ENCODE measurements at regions not wholly inside any gene's neighbourhood (a gene's known extent, or its start where the extent isn't known, plus 50 kb on each side); places are given as distances from the start of the nearest gene placed in this dataset.

DNA sequence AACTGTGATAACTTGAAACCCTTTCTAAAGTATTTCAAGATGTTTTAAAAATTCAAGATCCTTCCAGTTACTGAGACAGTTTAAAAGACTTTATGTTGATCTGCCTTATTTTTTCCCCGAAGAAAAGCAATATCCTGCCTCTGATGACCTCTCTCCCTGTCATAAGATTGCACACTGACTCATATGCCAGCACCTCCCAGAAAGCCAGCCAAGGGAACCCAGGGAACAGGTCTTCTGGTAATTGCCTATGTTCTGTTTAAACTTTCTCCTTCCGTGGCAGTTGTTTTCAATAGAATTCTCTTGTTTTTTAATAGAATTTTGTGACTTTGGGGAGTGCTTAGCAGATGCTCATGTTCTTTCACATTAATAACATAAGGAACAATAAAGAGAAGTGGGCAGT lies 300.2 kb upstream of the PRKD1 start:
- H3K4me3 ChIP-seq: no peak overlapping the region
- no peaks in the 10 kb centered on the region for H3K9me3 ChIP-seq
- no peaks in the 10 kb centered on the region for H3K36me3 ChIP-seq
- H3K27me3 ChIP-seq: no peaks in the 10 kb centered on the region
- TF ChIP-seq POLR2A (IDR thresholded peaks at IDR 0.05): no peak
- TF ChIP-seq, protein P1, sequence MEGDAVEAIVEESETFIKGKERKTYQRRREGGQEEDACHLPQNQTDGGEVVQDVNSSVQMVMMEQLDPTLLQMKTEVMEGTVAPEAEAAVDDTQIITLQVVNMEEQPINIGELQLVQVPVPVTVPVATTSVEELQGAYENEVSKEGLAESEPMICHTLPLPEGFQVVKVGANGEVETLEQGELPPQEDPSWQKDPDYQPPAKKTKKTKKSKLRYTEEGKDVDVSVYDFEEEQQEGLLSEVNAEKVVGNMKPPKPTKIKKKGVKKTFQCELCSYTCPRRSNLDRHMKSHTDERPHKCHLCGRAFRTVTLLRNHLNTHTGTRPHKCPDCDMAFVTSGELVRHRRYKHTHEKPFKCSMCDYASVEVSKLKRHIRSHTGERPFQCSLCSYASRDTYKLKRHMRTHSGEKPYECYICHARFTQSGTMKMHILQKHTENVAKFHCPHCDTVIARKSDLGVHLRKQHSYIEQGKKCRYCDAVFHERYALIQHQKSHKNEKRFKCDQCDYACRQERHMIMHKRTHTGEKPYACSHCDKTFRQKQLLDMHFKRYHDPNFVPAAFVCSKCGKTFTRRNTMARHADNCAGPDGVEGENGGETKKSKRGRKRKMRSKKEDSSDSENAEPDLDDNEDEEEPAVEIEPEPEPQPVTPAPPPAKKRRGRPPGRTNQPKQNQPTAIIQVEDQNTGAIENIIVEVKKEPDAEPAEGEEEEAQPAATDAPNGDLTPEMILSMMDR (IDR thresholded peaks at IDR 0.05): no peak
- TF ChIP-seq POLR2AphosphoS5 (IDR thresholded peaks at IDR 0.05): no peak
- H3K4me1 ChIP-seq: peaks cover 0 to 17% of the 10 kb centered on the region in 2 donors
- intact Hi-C loops (cut with DNase I; ENCODE audit: low total_unique reads): no loop called here
- H3K27ac ChIP-seq: peak overlapping the region; percentile 62 to 70
- DNase-seq (ENCODE audit: low spot score in 2 of 2): peak in 1 of 2 donors; percentile 43

DNA sequence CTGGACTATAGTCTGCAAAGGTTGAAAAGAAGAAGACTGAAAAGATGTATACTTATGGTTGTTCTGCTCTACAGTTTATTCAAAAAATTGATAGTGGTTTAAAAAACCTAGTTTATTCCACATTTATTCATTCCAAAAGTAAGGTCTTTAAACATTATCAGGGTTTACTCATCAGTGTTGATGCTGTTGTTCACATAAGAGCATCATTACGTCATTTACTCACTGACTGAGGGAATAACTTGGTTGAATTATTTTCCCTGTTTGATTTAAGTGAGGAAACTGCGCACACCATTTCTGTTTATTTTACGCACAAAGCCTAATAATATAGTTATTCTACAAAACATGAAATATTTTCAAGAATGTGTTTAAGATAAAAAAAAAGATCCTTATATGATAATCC lies 303.1 kb upstream of the PRKD1 start:
- no peaks in the 10 kb centered on the region for H3K9me3 ChIP-seq
- H3K36me3 ChIP-seq: no peaks in the 10 kb centered on the region
- no peak overlapping the region for H3K27ac ChIP-seq
- H3K4me1 ChIP-seq: no peaks in the 10 kb centered on the region
- no peak overlapping the region for H3K4me3 ChIP-seq
- no peak for DNase-seq (ENCODE audit: low spot score in 2 of 2)
- no peaks in the 10 kb centered on the region for H3K27me3 ChIP-seq
- intact Hi-C loops (cut with DNase I; ENCODE audit: low total_unique reads): loop anchor here (2.0 kb wide), 1 partner anchor 44 kb away; no protein-coding TSS in a partner anchor
- no peak for TF ChIP-seq POLR2A (IDR thresholded peaks at IDR 0.05)
- TF ChIP-seq POLR2AphosphoS5 (IDR thresholded peaks at IDR 0.05): no peak
- TF ChIP-seq, protein P1 (IDR thresholded peaks at IDR 0.05): no peak

DNA sequence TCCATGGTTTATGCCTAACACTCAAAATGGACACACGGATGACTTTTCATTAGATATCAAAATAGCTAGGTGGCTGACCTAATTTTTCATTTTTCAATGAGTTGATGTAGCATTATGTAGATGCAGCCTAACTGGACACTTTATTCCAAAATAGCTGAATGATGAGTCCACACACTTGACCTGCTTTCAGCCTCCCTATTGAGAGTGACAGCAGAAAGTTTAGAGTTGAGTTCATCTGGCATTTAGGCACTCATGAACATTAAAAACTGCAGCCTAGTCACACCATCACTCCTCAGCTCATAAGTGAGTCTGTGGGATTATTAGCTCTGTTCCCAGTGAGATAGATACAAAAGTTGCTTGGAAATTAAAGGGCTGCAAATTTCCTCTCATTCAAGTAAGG lies 307.3 kb upstream of the PRKD1 start:
- TF ChIP-seq POLR2A (IDR thresholded peaks at IDR 0.05) (no peak), POLR2AphosphoS5 (IDR thresholded peaks at IDR 0.05) (no peak)
- TF ChIP-seq, protein P1 (IDR thresholded peaks at IDR 0.05): no peak

GRCh38 chr14:30235485-30235884 lies 307.8 kb upstream of the PRKD1 start:
- Histone ChIP-seq H3K27me3 (no peaks in the 10 kb centered on the region), H3K36me3 (no peaks in the 10 kb centered on the region), H3K27ac (no peak overlapping the region), H3K4me1 (no peaks in the 10 kb centered on the region), H3K4me3 (no peak overlapping the region), H3K9me3 (no peaks in the 10 kb centered on the region)
- intact Hi-C loops (cut with DNase I; ENCODE audit: low total_unique reads): no loop called here
- TF ChIP-seq POLR2A (IDR thresholded peaks at IDR 0.05): no peak
- no peak for TF ChIP-seq POLR2AphosphoS5 (IDR thresholded peaks at IDR 0.05)
- TF ChIP-seq, protein P1 (IDR thresholded peaks at IDR 0.05): no peak
- no peak for DNase-seq (ENCODE audit: low spot score in 2 of 2)

More for the DNA sequence above, 307.3 kb upstream of the PRKD1 start:
- H3K36me3 ChIP-seq: no peaks in the 10 kb centered on the region
- H3K4me1 ChIP-seq: no peaks in the 10 kb centered on the region
- DNase-seq (ENCODE audit: low spot score in 2 of 2): no peak
- H3K9me3 ChIP-seq: no peaks in the 10 kb centered on the region
- intact Hi-C loops (cut with DNase I; ENCODE audit: low total_unique reads): no loop called here
- no peak overlapping the region for H3K4me3 ChIP-seq
- H3K27me3 ChIP-seq: no peaks in the 10 kb centered on the region
- no peak overlapping the region for H3K27ac ChIP-seq

DNA sequence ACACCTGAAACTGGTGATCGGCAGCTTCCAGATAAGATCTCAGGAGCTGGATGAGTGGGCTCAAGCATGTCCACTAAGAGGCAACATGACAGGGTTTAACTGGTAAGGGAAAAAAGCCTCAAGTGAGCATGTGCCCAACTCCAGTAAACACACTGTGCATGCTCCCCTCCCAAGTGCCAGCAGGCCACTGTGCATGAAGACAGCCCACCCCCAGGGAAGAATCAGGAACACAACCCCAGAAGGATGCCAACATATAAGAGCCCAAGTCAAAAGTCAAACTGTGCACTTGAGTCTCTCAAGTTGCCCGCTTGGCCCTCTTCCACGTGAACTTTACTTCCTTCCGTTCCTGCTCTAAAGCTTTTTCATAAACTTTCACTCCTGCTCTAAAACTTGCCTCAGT lies 311.3 kb upstream of the PRKD1 start:
- Histone ChIP-seq H3K4me1 (no peaks in the 10 kb centered on the region), H3K36me3 (no peaks in the 10 kb centered on the region), H3K9me3 (no peaks in the 10 kb centered on the region), H3K4me3 (no peak overlapping the region), H3K27ac (no peak overlapping the region), H3K27me3 (no peaks in the 10 kb centered on the region)
- intact Hi-C loops (cut with DNase I; ENCODE audit: low total_unique reads): no loop called here
- TF ChIP-seq POLR2AphosphoS5 (IDR thresholded peaks at IDR 0.05) (no peak), POLR2A (IDR thresholded peaks at IDR 0.05) (no peak)
- TF ChIP-seq, protein P1 (IDR thresholded peaks at IDR 0.05): no peak
- no peak for DNase-seq (ENCODE audit: low spot score in 2 of 2)

All from breast epithelium (tissue), 4 donors.